ENCODE measurements at regions not wholly inside any gene's neighbourhood (a gene's known extent, or its start where the extent isn't known, plus 50 kb on each side); places are given as distances from the start of the nearest gene placed in this dataset.

DNA sequence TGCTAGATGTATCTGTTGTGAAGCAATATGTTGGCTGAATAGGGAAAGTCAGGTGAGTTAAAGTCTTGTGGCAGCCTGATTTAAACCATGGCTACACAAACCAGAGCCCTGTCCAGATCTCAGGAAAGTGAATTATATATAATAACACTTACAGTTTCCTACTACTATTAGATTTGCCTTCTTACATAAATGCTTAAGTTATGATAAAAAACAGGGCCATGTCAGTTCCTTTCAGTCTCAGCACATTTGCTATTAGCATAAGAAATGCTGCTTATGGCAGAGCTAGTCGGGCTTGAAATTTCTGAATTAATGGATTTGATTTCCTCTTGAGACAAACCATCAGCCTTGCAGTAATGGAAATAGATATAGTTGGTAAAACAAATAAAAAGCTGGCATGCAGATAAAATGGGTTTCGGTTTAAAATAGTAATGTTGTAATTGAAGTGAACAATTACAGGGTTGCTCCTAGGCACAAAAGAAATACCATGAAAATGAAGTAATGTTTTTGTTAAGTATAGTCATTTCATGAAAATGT lies 664.2 kb upstream of the ZNF608 start:
- intact Hi-C loops (cut with micrococcal nuclease) = loop anchor here (1.0 to 5.0 kb wide), 18 partner anchors 74 to 1710 kb away; no protein-coding TSS in a partner anchor
- ChIA-PET POLR2A (interaction anchor here (0.6 to 2.0 kb wide), 5 partner anchors 140 to 761 kb away, joined by 3 to 14 read pairs (median 3); no protein-coding TSS in a partner anchor), CTCF (interaction anchor here (0.9 to 3.5 kb wide), 10 partner anchors 75 to 814 kb away, joined by 3 to 21 read pairs (median 6); no protein-coding TSS in a partner anchor)
- Histone ChIP-seq H3K9ac (replicated peaks; ENCODE audit: extremely low read depth, insufficient read depth, low read length) (peak overlapping the region; percentile 96), H3K9me1 (replicated peaks; ENCODE audit: control insufficient read depth, extremely low read depth, insufficient read depth, low read length) (no peaks in the 10 kb centered on the region), H3K4me1 (ENCODE audit: control insufficient read depth, extremely low read depth, insufficient read depth, low read length) (peaks cover 54% of the 10 kb centered on the region), H3K4me3 (replicated peaks in 1 of 3; ENCODE audit: insufficient read depth in 1 of 3, low read depth in 1 of 3, low read length in 3 of 3) (peak overlapping the region in 1 of 3 experiments; percentile 8), H2AFZ (ENCODE audit: low read depth, low read length) (peak overlapping the region; percentile 25), H3K27ac (ENCODE audit: insufficient read depth, low read depth, low read length) (peak overlapping the region; percentile 99), H3K36me3 (ENCODE audit: control insufficient read depth in 2 of 2, extremely low read depth in 1 of 2, insufficient read depth in 2 of 2, low read length in 2 of 2) (no peaks in the 10 kb centered on the region), H3K79me2 (ENCODE audit: control insufficient read depth, insufficient read depth, low read length) (no peaks in the 10 kb centered on the region), H3K27me3 (ENCODE audit: control insufficient read depth in 2 of 2, insufficient read depth in 2 of 2, low read length in 2 of 2) (no peaks in the 10 kb centered on the region), H3K4me2 (ENCODE audit: insufficient read depth, low read length) (peak overlapping the region; percentile 78), H4K20me1 (replicated peaks; ENCODE audit: control insufficient read depth, extremely low read depth, insufficient read depth, low read length) (no peaks in the 10 kb centered on the region), H3K9me3 (replicated peaks; ENCODE audit: control insufficient read depth, insufficient read depth, low read length) (no peaks in the 10 kb centered on the region)
- DNase-seq (ENCODE audit: low read depth, low spot score) (no peak), FAIRE-seq (peak; percentile 78)
- TF ChIP-seq JUN (IDR thresholded peaks at IDR 0.05; ENCODE audit: borderline replicate concordance, insufficient read depth, insufficient read length, low read depth) (peak; percentile 89), GATA2 (IDR thresholded peaks at IDR 0.05; ENCODE audit: insufficient read depth, insufficient read length, low read depth, low read length) (no peak)
- TSS peak; percentile 46 for BruUV-seq (replicated peaks)
- dilution Hi-C loops (cut with MboI; ENCODE audit: extremely low pct_ligation_motif_present, low sequenced_read_pairs) = no loop called here

DNA sequence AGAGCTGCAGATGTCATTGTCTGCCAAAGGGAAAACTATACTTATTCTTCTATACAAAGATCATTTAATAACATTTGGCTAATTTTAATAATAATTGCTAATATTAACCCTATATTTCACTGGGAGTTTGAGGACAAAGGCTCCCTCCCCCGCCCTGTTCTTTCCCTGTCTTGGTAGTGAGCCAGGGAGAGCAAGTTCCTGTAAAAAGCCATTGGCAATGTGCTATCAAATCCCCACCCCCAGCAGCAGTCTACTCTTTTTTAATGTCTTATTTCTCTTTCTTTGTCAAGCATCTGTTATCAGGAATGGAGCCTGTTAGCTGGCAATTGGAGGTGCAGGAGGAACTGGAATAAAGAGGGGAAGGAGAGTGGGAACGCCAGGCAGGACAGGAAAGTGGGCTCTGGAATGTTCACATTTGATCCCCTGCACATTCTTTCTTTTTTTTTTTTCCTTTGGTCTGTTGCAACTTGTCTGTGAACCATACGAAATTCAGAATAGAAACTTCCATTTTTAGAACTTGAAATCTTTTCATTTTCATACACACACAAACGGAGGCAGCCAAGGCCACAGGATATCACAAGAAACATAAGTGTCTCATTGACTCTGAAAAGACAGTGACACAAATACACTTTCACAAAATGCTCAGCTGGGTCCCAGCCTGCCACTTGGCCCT lies 664.8 kb upstream of the ZNF608 start:
- H3K9ac ChIP-seq (replicated peaks; ENCODE audit: extremely low read depth, insufficient read depth, low read length) = peak overlapping the region; percentile 96
- TF ChIP-seq MYC (IDR thresholded peaks at IDR 0.05; ENCODE audit: low read depth, low read length) = no peak
- TF ChIP-seq, protein P1, sequence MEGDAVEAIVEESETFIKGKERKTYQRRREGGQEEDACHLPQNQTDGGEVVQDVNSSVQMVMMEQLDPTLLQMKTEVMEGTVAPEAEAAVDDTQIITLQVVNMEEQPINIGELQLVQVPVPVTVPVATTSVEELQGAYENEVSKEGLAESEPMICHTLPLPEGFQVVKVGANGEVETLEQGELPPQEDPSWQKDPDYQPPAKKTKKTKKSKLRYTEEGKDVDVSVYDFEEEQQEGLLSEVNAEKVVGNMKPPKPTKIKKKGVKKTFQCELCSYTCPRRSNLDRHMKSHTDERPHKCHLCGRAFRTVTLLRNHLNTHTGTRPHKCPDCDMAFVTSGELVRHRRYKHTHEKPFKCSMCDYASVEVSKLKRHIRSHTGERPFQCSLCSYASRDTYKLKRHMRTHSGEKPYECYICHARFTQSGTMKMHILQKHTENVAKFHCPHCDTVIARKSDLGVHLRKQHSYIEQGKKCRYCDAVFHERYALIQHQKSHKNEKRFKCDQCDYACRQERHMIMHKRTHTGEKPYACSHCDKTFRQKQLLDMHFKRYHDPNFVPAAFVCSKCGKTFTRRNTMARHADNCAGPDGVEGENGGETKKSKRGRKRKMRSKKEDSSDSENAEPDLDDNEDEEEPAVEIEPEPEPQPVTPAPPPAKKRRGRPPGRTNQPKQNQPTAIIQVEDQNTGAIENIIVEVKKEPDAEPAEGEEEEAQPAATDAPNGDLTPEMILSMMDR (IDR thresholded peaks at IDR 0.05; ENCODE audit: extremely low read depth in 1 of 2, insufficient read depth in 1 of 2, low read depth in 1 of 2, low read length in 2 of 2) = no peak
- TF ChIP-seq, protein P2, sequence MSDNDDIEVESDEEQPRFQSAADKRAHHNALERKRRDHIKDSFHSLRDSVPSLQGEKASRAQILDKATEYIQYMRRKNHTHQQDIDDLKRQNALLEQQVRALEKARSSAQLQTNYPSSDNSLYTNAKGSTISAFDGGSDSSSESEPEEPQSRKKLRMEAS (IDR thresholded peaks at IDR 0.05; ENCODE audit: insufficient read depth, insufficient read length) = no peak
- no peak for TF ChIP-seq POLR2AphosphoS5 (IDR thresholded peaks at IDR 0.05; ENCODE audit: insufficient read depth, low read depth, low read length)
- TF ChIP-seq GATA2 (IDR thresholded peaks at IDR 0.05; ENCODE audit: insufficient read depth, insufficient read length, low read depth, low read length) = peak; percentile 17
- no peak for TF ChIP-seq FOS (IDR thresholded peaks at IDR 0.05; ENCODE audit: borderline replicate concordance, insufficient read depth, low read length)
- TF ChIP-seq POLR2A (IDR thresholded peaks at IDR 0.05; ENCODE audit: low read depth, low read length) = no peak
- TF ChIP-seq EZH2 (IDR thresholded peaks at IDR 0.05; ENCODE audit: borderline replicate concordance, low read depth, low read length, severe bottlenecking) = no peak
- ChIA-PET POLR2A (interaction anchor here (0.6 to 2.0 kb wide), 7 partner anchors 139 to 1739 kb away, joined by 3 to 14 read pairs (median 3); no protein-coding TSS in a partner anchor), CTCF (interaction anchor here (0.8 to 3.5 kb wide), 14 partner anchors 72 to 814 kb away, joined by 3 to 21 read pairs (median 4); no protein-coding TSS in a partner anchor)
- H3K4me1 ChIP-seq (ENCODE audit: control insufficient read depth, extremely low read depth, insufficient read depth, low read length) = peaks cover 54% of the 10 kb centered on the region
- TSS peak; percentile 74 for BruUV-seq (replicated peaks)
- no peaks in the 10 kb centered on the region for H3K9me3 ChIP-seq (replicated peaks; ENCODE audit: control insufficient read depth, insufficient read depth, low read length)
- H3K27me3 ChIP-seq (ENCODE audit: control insufficient read depth in 2 of 2, insufficient read depth in 2 of 2, low read length in 2 of 2) = no peaks in the 10 kb centered on the region
- DNase-seq (ENCODE audit: low read depth, low spot score) = peak; percentile 92
- H3K4me3 ChIP-seq (replicated peaks in 1 of 3; ENCODE audit: insufficient read depth in 1 of 3, low read depth in 1 of 3, low read length in 3 of 3) = peak overlapping the region in 1 of 3 experiments; percentile 21
- dilution Hi-C loops (cut with MboI; ENCODE audit: extremely low pct_ligation_motif_present, low sequenced_read_pairs) = no loop called here
- no peaks in the 10 kb centered on the region for H3K9me1 ChIP-seq (replicated peaks; ENCODE audit: control insufficient read depth, extremely low read depth, insufficient read depth, low read length)
- peak overlapping the region; percentile 72 for H2AFZ ChIP-seq (ENCODE audit: low read depth, low read length)
- H3K36me3 ChIP-seq (ENCODE audit: control insufficient read depth in 2 of 2, extremely low read depth in 1 of 2, insufficient read depth in 2 of 2, low read length in 2 of 2) = no peaks in the 10 kb centered on the region
- intact Hi-C loops (cut with micrococcal nuclease) = loop anchor here (1.0 to 5.0 kb wide), 16 partner anchors 100 to 1711 kb away; no protein-coding TSS in a partner anchor
- peak overlapping the region; percentile 99 for H3K27ac ChIP-seq (ENCODE audit: insufficient read depth, low read depth, low read length)
- H3K79me2 ChIP-seq (ENCODE audit: control insufficient read depth, insufficient read depth, low read length) = no peaks in the 10 kb centered on the region
- H3K4me2 ChIP-seq (ENCODE audit: insufficient read depth, low read length) = peak overlapping the region; percentile 78
- no peaks in the 10 kb centered on the region for H4K20me1 ChIP-seq (replicated peaks; ENCODE audit: control insufficient read depth, extremely low read depth, insufficient read depth, low read length)
- no peak for FAIRE-seq

Measured in endothelial cell of umbilical vein (primary cell).